Gastrocnemius medialis (tissue), 4 donors: ENCODE measurements at regions not wholly inside any gene's neighbourhood (a gene's known extent, or its start where the extent isn't known, plus 50 kb on each side); places are given as distances from the start of the nearest gene placed in this dataset.

Experiments used
- ATAC-seq, 2 donors: fragments of 150-250 bp; one replicate each; pipeline ENCODE4 v1.9.1; 2016
- DNase-seq, 2 donors: peaks; one replicate each; pipeline ENCODE4 v3.0.0-alpha.2; 2019
- H3K27ac ChIP-seq, 4 donors: fragments of 200-600 bp; sonication (generic); 1 replicate in 1 of 4; 2 replicates in 3 of 4; pipeline ENCODE4 v1.5.1; 2016 to 2018; ENCODE audit warnings: mild to moderate bottlenecking in 2 of 4, moderate library complexity in 1 of 4
- H3K27me3 ChIP-seq, 3 donors: fragments of 200-600 bp; sonication (generic) in 2 of 3; 1 replicate in 1 of 3; 2 replicates in 2 of 3; pipeline versions ENCODE4 v1.5.1 to v1.6.0; 2016 to 2019; ENCODE audit warnings: mild to moderate bottlenecking in 1 of 3, moderate library complexity in 1 of 3
- H3K36me3 ChIP-seq, 2 donors: fragments of 200-600 bp; sonication (generic) in 1 of 2; one replicate each; pipeline ENCODE4 v1.5.1; 2017 to 2018
- H3K4me1 ChIP-seq, 2 donors: fragments of 200-600 bp; sonication (generic) in 1 of 2; one replicate each; pipeline ENCODE4 v1.5.1; 2016 to 2017; ENCODE audit warnings: mild to moderate bottlenecking in 2 of 2
- H3K4me3 ChIP-seq, 4 donors: fragments of 200-600 bp; sonication (generic) in 3 of 4; 1 replicate in 1 of 4; 2 replicates in 3 of 4; pipeline ENCODE4 v1.5.1; 2016 to 2019; ENCODE audit warnings: mild to moderate bottlenecking in 2 of 4
- H3K9me3 ChIP-seq, 3 donors: fragments of 200-600 bp; sonication (generic) in 2 of 3; 1 replicate in 1 of 3; 2 replicates in 2 of 3; pipeline ENCODE4 v1.5.1; 2016 to 2019
- POLR2A ChIP-seq, 2 donors: fragments of 450-650 bp; IDR thresholded peaks; one replicate each; pipeline ENCODE4 v1.6.1; 2017; ENCODE audit warnings: antibody characterized with exemption in 2 of 2, mild to moderate bottlenecking in 2 of 2, moderate library complexity in 2 of 2
- in situ Hi-C, 4 donors: fragments of 200-750 bp; cut with MboI; loops; one replicate each; pipeline versions ENCODE4 v1.15.0 to v1.8.0; 2017; ENCODE audit warnings: low sequenced_read_pairs in 4 of 4
- intact Hi-C: fragments of 100-400 bp; cut with DNase I; formaldehyde crosslinking; loops from one replicate; pipeline ENCODE4 v1.15.1; 2023; ENCODE audit warnings: low total_unique reads
- TF ChIP-seq, protein P1 (sequence below), 5 experiments: fragments of 450-650 bp in 3 of 5; fragments of 200-600 bp in 2 of 5; sonication (generic) in 2 of 5; IDR thresholded peaks in 4 of 5; conservative IDR thresholded peaks in 1 of 5; 1 replicate in 4 of 5; 2 replicates in 1 of 5; pipeline ENCODE4 v1.5.1; 2016 to 2019; ENCODE audit warnings: antibody characterized with exemption in 5 of 5, mild to moderate bottlenecking in 3 of 5, moderate library complexity in 3 of 5

DNA sequence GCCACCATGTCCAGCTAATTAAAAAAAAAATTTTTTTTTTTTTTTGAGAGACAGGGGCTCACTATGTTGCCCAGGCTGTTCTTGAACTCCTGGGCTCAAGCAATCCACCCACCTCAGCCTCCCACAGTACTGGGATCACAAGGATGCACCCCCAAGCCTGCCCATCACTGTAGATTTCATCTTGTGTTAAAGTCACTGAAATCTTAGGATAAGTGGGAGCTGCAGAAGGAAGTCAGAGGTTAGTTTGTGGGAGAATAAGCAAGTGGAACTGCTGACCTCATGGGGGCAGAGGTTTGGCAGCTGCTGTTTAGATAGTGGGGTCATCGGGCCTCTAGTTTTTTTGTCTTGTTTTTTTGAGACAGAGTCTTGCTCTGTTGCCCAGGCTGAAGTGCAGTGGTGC, 59.7 kb upstream of the MAX start:
- Histone ChIP-seq H3K36me3 (no peaks in the 10 kb centered on the region), H3K9me3 (no peaks in the 10 kb centered on the region), H3K27ac (no peak overlapping the region), H3K4me1 (peaks cover under 1 to 4% of the 10 kb centered on the region in 2 donors), H3K27me3 (no peaks in the 10 kb centered on the region), H3K4me3 (no peak overlapping the region)
- DNase-seq (no peak), ATAC-seq (no peak)
- in situ Hi-C loops (loop anchor here (5.0 to 25.0 kb wide), 6 partner anchors 213 to 803 kb away; no protein-coding TSS in a partner anchor), intact Hi-C loops (no loop called here)
- TF ChIP-seq POLR2A (IDR thresholded peaks at IDR 0.05), result no peak
- TF ChIP-seq, protein P1, sequence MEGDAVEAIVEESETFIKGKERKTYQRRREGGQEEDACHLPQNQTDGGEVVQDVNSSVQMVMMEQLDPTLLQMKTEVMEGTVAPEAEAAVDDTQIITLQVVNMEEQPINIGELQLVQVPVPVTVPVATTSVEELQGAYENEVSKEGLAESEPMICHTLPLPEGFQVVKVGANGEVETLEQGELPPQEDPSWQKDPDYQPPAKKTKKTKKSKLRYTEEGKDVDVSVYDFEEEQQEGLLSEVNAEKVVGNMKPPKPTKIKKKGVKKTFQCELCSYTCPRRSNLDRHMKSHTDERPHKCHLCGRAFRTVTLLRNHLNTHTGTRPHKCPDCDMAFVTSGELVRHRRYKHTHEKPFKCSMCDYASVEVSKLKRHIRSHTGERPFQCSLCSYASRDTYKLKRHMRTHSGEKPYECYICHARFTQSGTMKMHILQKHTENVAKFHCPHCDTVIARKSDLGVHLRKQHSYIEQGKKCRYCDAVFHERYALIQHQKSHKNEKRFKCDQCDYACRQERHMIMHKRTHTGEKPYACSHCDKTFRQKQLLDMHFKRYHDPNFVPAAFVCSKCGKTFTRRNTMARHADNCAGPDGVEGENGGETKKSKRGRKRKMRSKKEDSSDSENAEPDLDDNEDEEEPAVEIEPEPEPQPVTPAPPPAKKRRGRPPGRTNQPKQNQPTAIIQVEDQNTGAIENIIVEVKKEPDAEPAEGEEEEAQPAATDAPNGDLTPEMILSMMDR (IDR thresholded peaks at IDR 0.05 in 4 of 5, conservative IDR thresholded peaks at IDR 0.05 in 1 of 5), result no peak

DNA sequence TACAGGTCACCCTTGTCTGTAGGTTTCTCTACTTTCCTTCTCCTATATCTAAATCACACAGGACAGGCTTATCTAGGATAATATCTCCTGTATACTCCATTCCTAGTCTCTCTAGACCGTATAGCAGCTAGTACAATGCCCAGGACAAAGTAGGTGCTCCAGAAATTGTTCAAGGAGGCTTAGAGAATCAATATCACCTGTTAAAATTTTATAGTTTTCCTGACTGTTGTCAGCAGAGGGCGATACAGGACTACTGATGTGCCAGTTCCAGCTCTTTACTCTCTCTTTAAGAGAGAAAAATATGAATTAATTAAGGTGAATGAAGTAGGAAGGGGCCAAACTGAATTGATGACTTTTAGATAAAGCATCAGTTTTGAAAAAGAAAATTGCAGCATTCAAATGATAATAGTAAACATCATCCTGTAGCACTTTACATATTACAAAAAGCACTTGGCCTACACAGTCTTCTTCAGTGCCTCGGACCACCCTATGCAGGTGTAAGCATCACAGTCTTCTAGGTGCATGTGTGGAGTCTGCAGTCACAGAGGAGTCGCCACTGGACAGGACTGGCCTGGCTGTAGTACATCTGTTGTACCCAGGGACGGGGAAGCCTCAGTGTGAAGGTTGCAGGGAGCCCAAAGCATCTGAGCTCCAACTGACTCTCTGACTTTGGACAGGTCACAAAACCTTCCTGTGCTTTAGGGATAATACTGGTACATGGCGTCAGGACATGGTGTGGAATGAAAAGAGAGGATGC, 61.9 kb upstream of the MAX start:
- intact Hi-C loops, result loop anchor here (1.0 kb wide), 2 partner anchors 209 to 660 kb away; no protein-coding TSS in a partner anchor
- in situ Hi-C loops, result loop anchor here (5.0 to 25.0 kb wide), 6 partner anchors 211 to 801 kb away; no protein-coding TSS in a partner anchor
- no peak overlapping the region for H3K27ac ChIP-seq
- no peaks in the 10 kb centered on the region for H3K27me3 ChIP-seq
- H3K4me1 ChIP-seq, result no peaks in the 10 kb centered on the region
- TF ChIP-seq, protein P1 (IDR thresholded peaks at IDR 0.05 in 4 of 5, conservative IDR thresholded peaks at IDR 0.05 in 1 of 5), result peak; percentile 45 to 67 (median 62)
- TF ChIP-seq POLR2A (IDR thresholded peaks at IDR 0.05), result no peak
- peak; percentile 42 to 45 for ATAC-seq
- H3K4me3 ChIP-seq, result no peak overlapping the region
- no peak for DNase-seq
- H3K36me3 ChIP-seq, result no peaks in the 10 kb centered on the region
- H3K9me3 ChIP-seq, result no peaks in the 10 kb centered on the region

DNA sequence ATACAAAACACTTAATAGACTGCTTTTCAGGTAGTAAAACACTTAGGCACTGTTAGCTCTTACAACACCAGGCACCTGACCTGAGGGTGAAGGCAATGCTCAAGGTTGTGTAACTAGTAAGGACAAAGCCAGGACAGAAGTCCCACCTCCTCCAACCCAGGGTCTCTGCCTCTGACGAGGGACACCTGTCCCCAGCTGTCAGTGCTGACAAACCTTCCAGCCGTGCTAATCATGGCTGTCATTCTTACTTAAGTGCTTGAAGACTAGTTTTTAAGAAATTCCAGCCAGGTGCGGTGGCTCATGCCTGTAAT, 62.5 kb upstream of the MAX start:
- in situ Hi-C loops (loop anchor here (5.0 to 25.0 kb wide), 8 partner anchors 210 to 800 kb away; no protein-coding TSS in a partner anchor), intact Hi-C loops (loop anchor here (1.0 to 5.0 kb wide), 3 partner anchors 209 to 798 kb away; no protein-coding TSS in a partner anchor)
- Histone ChIP-seq H3K4me3 (no peak overlapping the region), H3K27ac (no peak overlapping the region), H3K9me3 (no peaks in the 10 kb centered on the region), H3K36me3 (no peaks in the 10 kb centered on the region), H3K27me3 (no peaks in the 10 kb centered on the region), H3K4me1 (no peaks in the 10 kb centered on the region)
- no peak for ATAC-seq
- TF ChIP-seq POLR2A (IDR thresholded peaks at IDR 0.05), result no peak
- TF ChIP-seq, protein P1 (IDR thresholded peaks at IDR 0.05 in 4 of 5, conservative IDR thresholded peaks at IDR 0.05 in 1 of 5), result no peak
- no peak for DNase-seq

DNA sequence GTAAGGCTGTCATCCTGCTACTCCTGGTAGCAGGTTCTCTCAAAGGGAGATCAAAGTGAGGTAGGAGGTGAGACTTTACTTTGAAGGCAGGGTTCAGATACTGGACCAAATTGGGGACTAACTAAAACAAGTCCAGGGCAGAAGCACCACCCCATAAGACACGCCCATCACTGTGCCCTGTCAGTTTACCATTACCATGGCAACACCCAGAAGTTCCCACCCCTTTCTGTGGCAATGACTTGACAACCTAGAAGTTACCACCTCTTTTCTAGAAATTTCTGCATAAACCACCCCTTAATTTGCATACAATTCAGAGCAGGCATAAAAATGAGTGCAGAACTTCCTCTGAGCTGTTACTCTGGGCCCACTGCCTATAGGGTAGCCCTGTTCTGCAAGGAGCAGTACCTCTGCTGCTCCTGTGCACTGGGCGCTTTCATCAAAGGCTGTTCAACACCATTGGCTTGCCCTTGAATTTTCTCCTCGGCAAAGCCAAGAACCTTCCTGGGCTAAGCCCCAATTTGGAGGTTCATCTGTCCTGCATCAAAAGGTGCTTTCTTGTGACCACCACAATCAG, 64.8 kb upstream of the MAX start:
- TF ChIP-seq POLR2A (IDR thresholded peaks at IDR 0.05), result no peak
- TF ChIP-seq, protein P1 (IDR thresholded peaks at IDR 0.05 in 4 of 5, conservative IDR thresholded peaks at IDR 0.05 in 1 of 5), result no peak
- ATAC-seq, result no peak
- Histone ChIP-seq H3K4me1 (peaks cover 4 to 5% of the 10 kb centered on the region in 2 donors), H3K9me3 (no peaks in the 10 kb centered on the region), H3K4me3 (no peak overlapping the region), H3K36me3 (no peaks in the 10 kb centered on the region), H3K27ac (no peak overlapping the region), H3K27me3 (peaks cover 8 to 13% (median 10%) of the 10 kb centered on the region in 3 donors)
- in situ Hi-C loops, result loop anchor here in 3 of 4 donors (5.0 to 25.0 kb wide), 7 partner anchors 208 to 798 kb away; no protein-coding TSS in a partner anchor
- intact Hi-C loops, result loop anchor here (5.0 kb wide), 1 partner anchor 795 kb away; no protein-coding TSS in a partner anchor
- no peak for DNase-seq
